GM23338 (cell line): ENCODE measurements at regions not wholly inside any gene's neighbourhood (a gene's known extent, or its start where the extent isn't known, plus 50 kb on each side); places are given as distances from the start of the nearest gene placed in this dataset.

Experiments used
- ATAC-seq: fragments of 200-7000 bp; cut with Tn5 transposase; 3 replicates; pipeline ENCODE4 v1.9.1; 2020
- DNase-seq: peaks from one replicate; pipeline ENCODE4 v3.0.0-alpha.2; 2015; ENCODE audit warnings: low spot score
- H2AFZ ChIP-seq: fragments of 200-600 bp; sonication (generic); 2 replicates; pipeline ENCODE4 v1.8.0; 2016; ENCODE audit warnings: antibody characterized with exemption, mild to moderate bottlenecking, moderate library complexity
- H3F3A ChIP-seq: fragments of 200-600 bp; sonication (generic); replicated peaks from 2 replicates; pipeline ENCODE4 v1.8.0; 2017; ENCODE audit warnings: antibody characterized with exemption, mixed run types, low read depth
- H3K27ac ChIP-seq: fragments of 200-600 bp; sonication (generic); 2 replicates; pipeline ENCODE4 v1.6.1; 2016; ENCODE audit warnings: low read depth
- H3K27me3 ChIP-seq: fragments of 200-600 bp; sonication (generic); 2 replicates; pipeline ENCODE4 v1.8.0; 2016; ENCODE audit warnings: mild to moderate bottlenecking, mixed run types, moderate library complexity; ENCODE audit not compliant: insufficient read depth
- H3K36me3 ChIP-seq: fragments of 200-600 bp; sonication (generic); 2 replicates; pipeline ENCODE4 v1.8.0; 2016; ENCODE audit warnings: mild to moderate bottlenecking; ENCODE audit not compliant: insufficient read depth
- H3K4me1 ChIP-seq: fragments of 200-600 bp; sonication (generic); 2 replicates; pipeline ENCODE4 v1.8.0; 2016; ENCODE audit warnings: mild to moderate bottlenecking, moderate library complexity; ENCODE audit not compliant: insufficient read depth
- H3K4me2 ChIP-seq: fragments of 200-600 bp; sonication (generic); 2 replicates; pipeline ENCODE4 v1.7.1; 2017; ENCODE audit warnings: mixed run types
- H3K4me3 ChIP-seq: fragments of 200-600 bp; sonication (generic); 2 replicates; pipeline ENCODE4 v1.6.1; 2016; ENCODE audit warnings: mixed run types
- H3K79me2 ChIP-seq: fragments of 200-600 bp; sonication (generic); replicated peaks from 2 replicates; pipeline ENCODE4 v1.8.0; 2017; ENCODE audit warnings: mild to moderate bottlenecking; ENCODE audit not compliant: insufficient read depth
- H3K9me2 ChIP-seq: fragments of 200-600 bp; sonication (generic); 2 replicates; pipeline ENCODE4 v1.8.0; 2017; ENCODE audit not compliant: insufficient read depth
- H4K20me1 ChIP-seq: fragments of 200-600 bp; sonication (generic); replicated peaks from 2 replicates; pipeline ENCODE4 v1.8.0; 2017; ENCODE audit warnings: mild to moderate bottlenecking; ENCODE audit not compliant: insufficient read depth
- H3K27ac Mint-ChIP-seq: 2 replicates; pipeline ENCODE4 v1.8.0; 2020; ENCODE audit warnings: inconsistent platforms, mild to moderate bottlenecking, moderate library complexity, mixed read lengths
- H3K27me3 Mint-ChIP-seq: 3 replicates; pipeline ENCODE4 v1.8.0; 2022; ENCODE audit warnings: low read depth, mild to moderate bottlenecking, moderate library complexity, mixed read lengths, inconsistent platforms; ENCODE audit not compliant: insufficient read depth, poor library complexity
- H3K36me3 Mint-ChIP-seq: 3 replicates; pipeline ENCODE4 v1.8.0; 2021; ENCODE audit warnings: low read depth, mild to moderate bottlenecking, inconsistent platforms, moderate library complexity, mixed read lengths
- H3K4me1 Mint-ChIP-seq: 3 replicates; pipeline ENCODE4 v1.8.0; 2020; ENCODE audit warnings: mild to moderate bottlenecking, inconsistent platforms, mixed read lengths
- H3K4me3 Mint-ChIP-seq: 3 replicates; pipeline ENCODE4 v1.8.0; 2021; ENCODE audit warnings: moderate library complexity, mild to moderate bottlenecking, inconsistent platforms, mixed read lengths
- H3K9me3 Mint-ChIP-seq: 3 replicates; pipeline ENCODE4 v1.8.0; 2020; ENCODE audit warnings: moderate library complexity, mild to moderate bottlenecking, inconsistent platforms, mixed read lengths
- NANOG ChIP-seq: IDR thresholded peaks from 2 replicates; pipeline ENCODE4 v1.6.1; 2016; ENCODE audit warnings: antibody characterized with exemption, borderline replicate concordance

GRCh38 chr9:87831159-87831558 is 51.5 kb upstream of the SPATA31E1 start:
- H3K27ac Mint-ChIP-seq: no peak overlapping the region
- Histone ChIP-seq H3K36me3 (no peaks in the 10 kb centered on the region), H2AFZ (no peak overlapping the region), H4K20me1 (no peaks in the 10 kb centered on the region), H3K79me2 (no peaks in the 10 kb centered on the region), H3K27ac (no peak overlapping the region), H3K4me2 (no peak overlapping the region), H3K27me3 (no peaks in the 10 kb centered on the region), H3K9me2 (0 out of 2 replicates have a peak, but pooled peaks cover 3% of the 10 kb centered on the region), H3K4me3 (no peak overlapping the region), H3K4me1 (no peaks in the 10 kb centered on the region), H3F3A (no peaks in the 10 kb centered on the region)
- H3K27me3 Mint-ChIP-seq: no peaks in the 10 kb centered on the region
- H3K9me3 Mint-ChIP-seq: no peaks in the 10 kb centered on the region
- TF ChIP-seq NANOG: no peak
- no peak for DNase-seq
- no peaks in the 10 kb centered on the region for H3K36me3 Mint-ChIP-seq
- ATAC-seq: no peak
- peaks cover 16% of the 10 kb centered on the region for H3K4me1 Mint-ChIP-seq
- H3K4me3 Mint-ChIP-seq: no peak overlapping the region
